ENCODE measurements at regions not wholly inside any gene's neighbourhood (a gene's known extent, or its start where the extent isn't known, plus 50 kb on each side); places are given as distances from the start of the nearest gene placed in this dataset.

GRCh38 chr16:9536905-9537304 is 445.5 kb downstream of the HAPSTR1 start:
- TF ChIP-seq CTCF (IDR thresholded peaks at IDR 0.05; ENCODE audit: low read depth, low read length): no peak
- TF ChIP-seq POLR2A (IDR thresholded peaks at IDR 0.05; ENCODE audit: extremely low read depth, insufficient read length): no peak
- no peak for TF ChIP-seq MAX (IDR thresholded peaks at IDR 0.05; ENCODE audit: low read depth, low read length)
- TF ChIP-seq MYC (IDR thresholded peaks at IDR 0.05; ENCODE audit: low read depth, low read length): no peak

Data from NB4 (cell line).